ENCODE measurements at regions not wholly inside any gene's neighbourhood (a gene's known extent, or its start where the extent isn't known, plus 50 kb on each side); places are given as distances from the start of the nearest gene placed in this dataset.

GRCh38 chr2:193868132-193868531 is 1673.4 kb upstream of the TMEFF2 start:
- no peaks in the 10 kb centered on the region for H3K27me3 ChIP-seq (replicated peaks in 1 of 4; ENCODE audit: control insufficient read depth in 3 of 4, extremely low read depth in 1 of 4, insufficient read depth in 3 of 4, low read length in 3 of 4)
- TF ChIP-seq SRF (IDR thresholded peaks at IDR 0.05; ENCODE audit: low read depth, low read length) (no peak), RXRA (IDR thresholded peaks at IDR 0.05; ENCODE audit: insufficient read depth, low read depth, low read length) (no peak), NRF1 (IDR thresholded peaks at IDR 0.05; ENCODE audit: low read depth, low read length) (no peak), CBX5 (IDR thresholded peaks at IDR 0.05; ENCODE audit: low read depth, low read length) (no peak), FOSL1 (IDR thresholded peaks at IDR 0.05; ENCODE audit: insufficient read depth, low read depth, low read length) (no peak), KDM5A (IDR thresholded peaks at IDR 0.05; ENCODE audit: low read length) (no peak), ASH2L (IDR thresholded peaks at IDR 0.05; ENCODE audit: low read length) (no peak)
- TF ChIP-seq, protein P1, sequence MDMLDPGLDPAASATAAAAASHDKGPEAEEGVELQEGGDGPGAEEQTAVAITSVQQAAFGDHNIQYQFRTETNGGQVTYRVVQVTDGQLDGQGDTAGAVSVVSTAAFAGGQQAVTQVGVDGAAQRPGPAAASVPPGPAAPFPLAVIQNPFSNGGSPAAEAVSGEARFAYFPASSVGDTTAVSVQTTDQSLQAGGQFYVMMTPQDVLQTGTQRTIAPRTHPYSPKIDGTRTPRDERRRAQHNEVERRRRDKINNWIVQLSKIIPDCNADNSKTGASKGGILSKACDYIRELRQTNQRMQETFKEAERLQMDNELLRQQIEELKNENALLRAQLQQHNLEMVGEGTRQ (IDR thresholded peaks at IDR 0.05; ENCODE audit: low read length) = no peak
- no peaks in the 10 kb centered on the region for H3K79me1 ChIP-seq (ENCODE audit: low read depth, low read length)
- peaks cover 0 to 4% of the 10 kb centered on the region in 2 experiments; a peak in 2 of 4 replicates for H3K9me3 ChIP-seq (ENCODE audit: insufficient read depth in 2 of 2, low read depth in 1 of 2, low read length in 1 of 2)
- WGBS, 2 experiments (ENCODE audit: extremely low coverage in 1 of 2, insufficient coverage in 1 of 2, insufficient read length in 1 of 2, insufficient replicate concordance in 2 of 2, low coverage in 1 of 2, low lambda C conversion rate in 2 of 2, missing lambda C conversion rate in 1 of 2) = 92% methylated on average over 5 of the region's 5 CpGs; no CpG with 5 or more reads in 1 of the 2 experiments
- no peaks in the 10 kb centered on the region for H3K36me3 ChIP-seq (ENCODE audit: control insufficient read depth in 2 of 4, insufficient read depth in 4 of 4, low read length in 3 of 4)
- H2BK5ac ChIP-seq (ENCODE audit: low read depth, low read length) = no peak overlapping the region
- H2BK120ac ChIP-seq (replicated peaks; ENCODE audit: low read depth, low read length) = no peak overlapping the region
- DNase-seq (ENCODE audit: low read depth in 1 of 2, low spot score in 2 of 2) = no peak
- H2BK12ac ChIP-seq (ENCODE audit: low read depth, low read length) = no peak overlapping the region
- no peak overlapping the region for H2AK5ac ChIP-seq (ENCODE audit: low read depth, low read length)
- no peak overlapping the region for H3K27ac ChIP-seq (ENCODE audit: low read depth, low read length)
- no peak overlapping the region for H4K91ac ChIP-seq (replicated peaks; ENCODE audit: insufficient read length, low read length)
- H3K23ac ChIP-seq (ENCODE audit: insufficient read length) = no peak overlapping the region
- H3K4me3 ChIP-seq (ENCODE audit: extremely low read depth in 1 of 4, insufficient read depth in 2 of 4, low read depth in 3 of 4, low read length in 4 of 4) = no peak overlapping the region
- H3K23me2 ChIP-seq (ENCODE audit: low read depth, low read length) = no peaks in the 10 kb centered on the region
- H4K5ac ChIP-seq (ENCODE audit: insufficient read length, low read depth, low read length) = no peak overlapping the region
- H2BK20ac ChIP-seq (ENCODE audit: low read length) = no peak overlapping the region
- no peak overlapping the region for H2AFZ ChIP-seq (ENCODE audit: low read length)
- no peak overlapping the region for H3K4ac ChIP-seq (replicated peaks; ENCODE audit: insufficient read length, low read depth, low read length)
- CTCF ChIA-PET (ENCODE audit: partially characterized antibody) = no interaction called here
- no peak overlapping the region for H3K56ac ChIP-seq (replicated peaks; ENCODE audit: insufficient read length, low read depth, low read length)
- H3K9ac ChIP-seq (replicated peaks in 1 of 4; ENCODE audit: extremely low read depth in 1 of 4, low read depth in 3 of 4, low read length in 3 of 4) = no peak overlapping the region
- H4K20me1 ChIP-seq (replicated peaks in 1 of 2; ENCODE audit: control insufficient read depth in 1 of 2, insufficient read depth in 2 of 2, low read length in 2 of 2) = no peaks in the 10 kb centered on the region
- no peak overlapping the region for H3K14ac ChIP-seq (ENCODE audit: insufficient read length)
- POLR2A ChIA-PET (ENCODE audit: partially characterized antibody) = no interaction called here
- H3K4me2 ChIP-seq (ENCODE audit: insufficient read depth in 1 of 2, low read depth in 2 of 2, low read length in 2 of 2) = no peak overlapping the region
- H3K79me2 ChIP-seq (ENCODE audit: control insufficient read depth in 1 of 2, insufficient read depth in 2 of 2, low read length in 2 of 2) = no peaks in the 10 kb centered on the region
- H3K18ac ChIP-seq (ENCODE audit: extremely low read depth, low read length) = no peak overlapping the region
- no peak for FAIRE-seq
- H3K4me1 ChIP-seq (replicated peaks in 1 of 4; ENCODE audit: control insufficient read depth in 3 of 4, insufficient read depth in 4 of 4, low read length in 3 of 4) = no peaks in the 10 kb centered on the region
- H4K8ac ChIP-seq (ENCODE audit: extremely low read depth, insufficient read depth, low read length) = no peak overlapping the region
- H2BK15ac ChIP-seq (ENCODE audit: low read length) = no peak overlapping the region
